ENCODE measurements at regions not wholly inside any gene's neighbourhood (a gene's known extent, or its start where the extent isn't known, plus 50 kb on each side); places are given as distances from the start of the nearest gene placed in this dataset.

- in situ Hi-C loops (cut with MboI; ENCODE audit: low pct_unique_long_range_greater_than_20kb in 2 of 9, low sequenced_read_pairs in 9 of 9, unreplicated experiment in 9 of 9) = no loop called here
- peak in 1 of 8 experiments; percentile 32 for ATAC-seq (replicated peaks in 6 of 8)
- Histone ChIP-seq H3K4me1 (replicated peaks in 1 of 2) (no peaks in the 10 kb centered on the region), H3K27ac (no peak overlapping the region), H3K4me3 (no peak overlapping the region)
- 0 to 88% (median 80%) methylated on average over 1 to 3 of the region's 3 CpGs; no CpG with 5 or more reads in 1 of the 10 experiments for WGBS, 10 experiments
Observed at GRCh38 chr3:144307951-144308350, 336.3 kb downstream of the DIPK2A start.

GRCh38 chr3:144308396-144308795, 336.8 kb downstream of the DIPK2A start:
- WGBS, 10 experiments = 16 to 89% (median 71%) methylated on average over 1 to 3 of the region's 3 CpGs
- no peaks in the 10 kb centered on the region for H3K4me1 ChIP-seq (replicated peaks in 1 of 2)
- in situ Hi-C loops (cut with MboI; ENCODE audit: low pct_unique_long_range_greater_than_20kb in 2 of 9, low sequenced_read_pairs in 9 of 9, unreplicated experiment in 9 of 9) = no loop called here

GRCh38 chr3:144312702-144313101, 341.1 kb downstream of the DIPK2A start:
- WGBS, 10 experiments = 25 to 100% (median 63%) methylated on average over 2 to 3 of the region's 3 CpGs
- H3K27ac ChIP-seq = no peak overlapping the region
- no peak for ATAC-seq (replicated peaks in 6 of 8)
- in situ Hi-C loops (cut with MboI; ENCODE audit: low pct_unique_long_range_greater_than_20kb in 2 of 9, low sequenced_read_pairs in 9 of 9, unreplicated experiment in 9 of 9) = no loop called here
- no peaks in the 10 kb centered on the region for H3K4me1 ChIP-seq (replicated peaks in 1 of 2)
- no peak overlapping the region for H3K4me3 ChIP-seq

More at GRCh38 chr3:144308396-144308795, 336.8 kb downstream of the DIPK2A start:
- Histone ChIP-seq H3K4me3 (no peak overlapping the region), H3K27ac (no peak overlapping the region)
- peak in 1 of 8 experiments; percentile 35 for ATAC-seq (replicated peaks in 6 of 8)

GRCh38 chr3:144314946-144315345, 343.3 kb downstream of the DIPK2A start:
- H3K4me1 ChIP-seq (replicated peaks in 1 of 2) = no peaks in the 10 kb centered on the region
- in situ Hi-C loops (cut with MboI; ENCODE audit: low pct_unique_long_range_greater_than_20kb in 2 of 9, low sequenced_read_pairs in 9 of 9, unreplicated experiment in 9 of 9) = no loop called here
- no peak for ATAC-seq (replicated peaks in 6 of 8)
- no peak overlapping the region for H3K4me3 ChIP-seq
- 0 to 94% (median 90%) methylated on average over 2 to 3 of the region's 3 CpGs; no CpG with 5 or more reads in 1 of the 10 experiments for WGBS, 10 experiments
- H3K27ac ChIP-seq = no peak overlapping the region

- no peak for ATAC-seq (replicated peaks in 6 of 8)
- in situ Hi-C loops (cut with MboI; ENCODE audit: low pct_unique_long_range_greater_than_20kb in 2 of 9, low sequenced_read_pairs in 9 of 9, unreplicated experiment in 9 of 9) = no loop called here
- H3K4me1 ChIP-seq (replicated peaks in 1 of 2) = peaks cover 0 to 6% of the 10 kb centered on the region in 2 donors
- no peak overlapping the region for H3K4me3 ChIP-seq
- WGBS, 10 experiments = 0 to 96% (median 80%) methylated on average over 1 to 2 of the region's 2 CpGs; no CpG with 5 or more reads in 1 of the 10 experiments
- no peak overlapping the region for H3K27ac ChIP-seq
Observed at GRCh38 chr3:144317961-144318360, 346.3 kb downstream of the DIPK2A start.

GRCh38 chr3:144324076-144324475, 352.5 kb downstream of the DIPK2A start:
- ATAC-seq (replicated peaks in 6 of 8) = peak in 2 of 8 experiments; percentile 40 to 66
- peaks cover 0 to 6% of the 10 kb centered on the region in 2 donors for H3K4me1 ChIP-seq (replicated peaks in 1 of 2)
- in situ Hi-C loops (cut with MboI; ENCODE audit: low pct_unique_long_range_greater_than_20kb in 2 of 9, low sequenced_read_pairs in 9 of 9, unreplicated experiment in 9 of 9) = no loop called here
- WGBS, 10 experiments = 0 to 100% (median 83%) methylated on average over 1 to 2 of the region's 2 CpGs; no CpG with 5 or more reads in 5 of the 10 experiments
- H3K27ac ChIP-seq = no peak overlapping the region
- H3K4me3 ChIP-seq = no peak overlapping the region

- WGBS, 10 experiments = 0 to 90% (median 44%) methylated on average over 1 to 3 of the region's 3 CpGs; no CpG with 5 or more reads in 1 of the 10 experiments
- in situ Hi-C loops (cut with MboI; ENCODE audit: low pct_unique_long_range_greater_than_20kb in 2 of 9, low sequenced_read_pairs in 9 of 9, unreplicated experiment in 9 of 9) = no loop called here
- Histone ChIP-seq H3K4me3 (no peak overlapping the region), H3K4me1 (replicated peaks in 1 of 2) (no peaks in the 10 kb centered on the region), H3K27ac (no peak overlapping the region)
- no peak for ATAC-seq (replicated peaks in 6 of 8)
Observed at GRCh38 chr3:144332868-144333267, 361.2 kb downstream of the DIPK2A start.

GRCh38 chr3:144341471-144341870, 369.8 kb downstream of the DIPK2A start:
- ATAC-seq (replicated peaks in 6 of 8) = peak in 5 of 8 experiments; percentile 78 to 82 (median 78)

GRCh38 chr3:144343343-144343742, 371.7 kb downstream of the DIPK2A start:
- Histone ChIP-seq H3K27ac (no peak overlapping the region), H3K4me1 (replicated peaks in 1 of 2) (peaks cover 2 to 7% of the 10 kb centered on the region in 2 donors), H3K4me3 (no peak overlapping the region)
- in situ Hi-C loops (cut with MboI; ENCODE audit: low pct_unique_long_range_greater_than_20kb in 2 of 9, low sequenced_read_pairs in 9 of 9, unreplicated experiment in 9 of 9) = no loop called here
- 10 to 100% (median 60%) methylated on average over 1 to 8 of the region's 9 CpGs; no CpG with 5 or more reads in 3 of the 10 experiments for WGBS, 10 experiments
- no peak for ATAC-seq (replicated peaks in 6 of 8)

More at GRCh38 chr3:144341471-144341870, 369.8 kb downstream of the DIPK2A start:
- peaks cover 2 to 7% of the 10 kb centered on the region in 2 donors for H3K4me1 ChIP-seq (replicated peaks in 1 of 2)
- in situ Hi-C loops (cut with MboI; ENCODE audit: low pct_unique_long_range_greater_than_20kb in 2 of 9, low sequenced_read_pairs in 9 of 9, unreplicated experiment in 9 of 9) = no loop called here
- no peak overlapping the region for H3K27ac ChIP-seq
- H3K4me3 ChIP-seq = no peak overlapping the region
- WGBS, 10 experiments = 23 to 84% (median 65%) methylated on average over 1 to 4 of the region's 4 CpGs; no CpG with 5 or more reads in 1 of the 10 experiments

GRCh38 chr3:144343777-144344176, 372.2 kb downstream of the DIPK2A start:
- no peak for ATAC-seq (replicated peaks in 6 of 8)
- WGBS, 10 experiments = 0 to 100% (median 90%) methylated on average over 1 to 2 of the region's 7 CpGs; no CpG with 5 or more reads in 3 of the 10 experiments
- Histone ChIP-seq H3K4me1 (replicated peaks in 1 of 2) (peaks cover 2 to 7% of the 10 kb centered on the region in 2 donors), H3K4me3 (no peak overlapping the region), H3K27ac (no peak overlapping the region)
- in situ Hi-C loops (cut with MboI; ENCODE audit: low pct_unique_long_range_greater_than_20kb in 2 of 9, low sequenced_read_pairs in 9 of 9, unreplicated experiment in 9 of 9) = no loop called here

GRCh38 chr3:144344925-144345548, 373.4 kb downstream of the DIPK2A start:
- WGBS, 10 experiments = 0 to 86% (median 40%) methylated on average over 1 to 2 of the region's 2 CpGs; no CpG with 5 or more reads in 1 of the 10 experiments
- in situ Hi-C loops (cut with MboI; ENCODE audit: low pct_unique_long_range_greater_than_20kb in 2 of 9, low sequenced_read_pairs in 9 of 9, unreplicated experiment in 9 of 9) = no loop called here
- Histone ChIP-seq H3K4me3 (no peak overlapping the region), H3K4me1 (replicated peaks in 1 of 2) (peaks cover 2 to 7% of the 10 kb centered on the region in 2 donors), H3K27ac (no peak overlapping the region)
- no peak for ATAC-seq (replicated peaks in 6 of 8)

GRCh38 chr3:144350125-144350524, 378.5 kb downstream of the DIPK2A start:
- ATAC-seq (replicated peaks in 6 of 8) = no peak
- H3K4me3 ChIP-seq = no peak overlapping the region
- in situ Hi-C loops (cut with MboI; ENCODE audit: low pct_unique_long_range_greater_than_20kb in 2 of 9, low sequenced_read_pairs in 9 of 9, unreplicated experiment in 9 of 9) = no loop called here
- 13 to 83% (median 71%) methylated on average over 1 to 3 of the region's 3 CpGs; no CpG with 5 or more reads in 3 of the 10 experiments for WGBS, 10 experiments
- no peaks in the 10 kb centered on the region for H3K4me1 ChIP-seq (replicated peaks in 1 of 2)
- no peak overlapping the region for H3K27ac ChIP-seq

- Histone ChIP-seq H3K27ac (no peak overlapping the region), H3K4me3 (no peak overlapping the region), H3K4me1 (replicated peaks in 1 of 2) (no peaks in the 10 kb centered on the region)
- in situ Hi-C loops (cut with MboI; ENCODE audit: low pct_unique_long_range_greater_than_20kb in 2 of 9, low sequenced_read_pairs in 9 of 9, unreplicated experiment in 9 of 9) = no loop called here
- ATAC-seq (replicated peaks in 6 of 8) = no peak
- WGBS, 10 experiments = 15 to 100% (median 83%) methylated on average over 1 to 2 of the region's 2 CpGs; no CpG with 5 or more reads in 1 of the 10 experiments
Observed at GRCh38 chr3:144351011-144351410, 379.4 kb downstream of the DIPK2A start.

All from motor neuron (in vitro differentiated cells).